ENCODE measurements at regions not wholly inside any gene's neighbourhood (a gene's known extent, or its start where the extent isn't known, plus 50 kb on each side); places are given as distances from the start of the nearest gene placed in this dataset.

DNA sequence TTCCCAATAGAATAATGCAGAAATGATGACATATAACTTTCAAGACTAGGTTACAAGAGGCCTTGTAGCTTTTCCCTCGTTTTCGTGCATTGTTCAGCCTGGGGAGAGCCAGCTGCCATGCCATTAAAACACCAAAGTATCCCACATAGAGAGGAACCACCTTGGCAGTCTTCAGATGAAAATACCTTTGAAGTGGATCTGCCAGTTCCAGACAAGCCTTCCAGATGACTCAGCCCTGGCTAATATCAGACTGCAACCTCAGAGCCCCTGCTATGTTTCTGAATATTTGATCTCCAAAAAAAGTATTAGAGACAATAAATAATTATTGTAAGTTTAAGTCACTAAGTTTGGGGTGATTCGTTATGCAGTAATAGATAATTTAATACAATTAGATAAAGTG, 294.3 kb upstream of the GBE1 start:
- Histone ChIP-seq H3K36me3 (ENCODE audit: control insufficient read depth, insufficient read depth, low read length) (no peaks in the 10 kb centered on the region), H3K79me2 (no peaks in the 10 kb centered on the region), H3K9ac (no peak overlapping the region), H3K9me3 (ENCODE audit: control insufficient read depth, low read length) (no peaks in the 10 kb centered on the region), H2AFZ (no peak overlapping the region), H3K4me2 (ENCODE audit: low read length) (no peak overlapping the region), H3K27me3 (ENCODE audit: control insufficient read depth, insufficient read depth, low read length) (no peaks in the 10 kb centered on the region), H3K4me3 (ENCODE audit: low read depth, low read length) (no peak overlapping the region), H3K4me1 (no peaks in the 10 kb centered on the region), H3K27ac (no peak overlapping the region)
- TF ChIP-seq, protein P1, sequence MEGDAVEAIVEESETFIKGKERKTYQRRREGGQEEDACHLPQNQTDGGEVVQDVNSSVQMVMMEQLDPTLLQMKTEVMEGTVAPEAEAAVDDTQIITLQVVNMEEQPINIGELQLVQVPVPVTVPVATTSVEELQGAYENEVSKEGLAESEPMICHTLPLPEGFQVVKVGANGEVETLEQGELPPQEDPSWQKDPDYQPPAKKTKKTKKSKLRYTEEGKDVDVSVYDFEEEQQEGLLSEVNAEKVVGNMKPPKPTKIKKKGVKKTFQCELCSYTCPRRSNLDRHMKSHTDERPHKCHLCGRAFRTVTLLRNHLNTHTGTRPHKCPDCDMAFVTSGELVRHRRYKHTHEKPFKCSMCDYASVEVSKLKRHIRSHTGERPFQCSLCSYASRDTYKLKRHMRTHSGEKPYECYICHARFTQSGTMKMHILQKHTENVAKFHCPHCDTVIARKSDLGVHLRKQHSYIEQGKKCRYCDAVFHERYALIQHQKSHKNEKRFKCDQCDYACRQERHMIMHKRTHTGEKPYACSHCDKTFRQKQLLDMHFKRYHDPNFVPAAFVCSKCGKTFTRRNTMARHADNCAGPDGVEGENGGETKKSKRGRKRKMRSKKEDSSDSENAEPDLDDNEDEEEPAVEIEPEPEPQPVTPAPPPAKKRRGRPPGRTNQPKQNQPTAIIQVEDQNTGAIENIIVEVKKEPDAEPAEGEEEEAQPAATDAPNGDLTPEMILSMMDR (IDR thresholded peaks at IDR 0.05): no peak

DNA sequence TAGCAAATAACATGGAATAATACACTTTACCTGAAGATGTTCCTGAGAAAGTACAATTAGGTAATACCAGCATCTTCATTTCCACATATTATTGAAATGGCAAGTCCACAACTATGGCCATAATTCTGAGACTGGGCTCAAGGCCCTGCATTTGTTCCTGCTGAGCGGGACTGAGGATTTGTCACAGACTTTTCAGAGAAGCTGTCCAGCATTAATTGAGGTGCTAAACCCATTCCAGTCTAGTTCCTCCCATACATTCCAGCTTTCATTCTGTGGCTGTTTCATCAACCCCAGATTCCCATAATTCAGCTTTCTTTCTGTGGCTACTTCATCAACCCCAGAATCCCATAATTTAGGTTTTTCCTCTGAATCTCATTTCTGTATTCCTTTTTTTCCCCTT, 293.4 kb upstream of the GBE1 start:
- Histone ChIP-seq H3K36me3 (ENCODE audit: control insufficient read depth, insufficient read depth, low read length) (no peaks in the 10 kb centered on the region), H3K4me2 (ENCODE audit: low read length) (no peak overlapping the region)

DNA sequence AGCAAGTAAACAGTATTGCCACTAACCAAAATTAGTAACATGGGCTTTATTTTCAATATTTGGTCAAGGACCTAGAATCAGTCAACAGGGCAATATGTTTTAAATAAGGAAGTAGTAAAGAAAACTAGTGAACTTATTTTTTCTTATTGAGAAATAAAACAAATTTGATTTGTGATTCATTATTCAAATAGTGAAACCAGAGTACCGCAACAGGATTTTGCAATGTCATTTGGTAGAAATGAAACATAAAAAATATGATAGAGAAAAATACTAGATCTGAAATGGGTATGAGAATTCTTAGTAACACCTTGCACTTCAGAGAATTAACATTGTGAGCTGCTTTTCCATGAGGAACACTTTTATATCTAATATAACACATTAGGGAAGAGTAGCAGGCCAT, 291.8 kb upstream of the GBE1 start:
- Histone ChIP-seq H3K9ac (no peak overlapping the region), H3K4me1 (no peaks in the 10 kb centered on the region), H2AFZ (no peak overlapping the region), H3K27me3 (ENCODE audit: control insufficient read depth, insufficient read depth, low read length) (no peaks in the 10 kb centered on the region), H3K9me3 (ENCODE audit: control insufficient read depth, low read length) (no peaks in the 10 kb centered on the region), H3K79me2 (no peaks in the 10 kb centered on the region), H3K27ac (no peak overlapping the region), H3K4me2 (ENCODE audit: low read length) (no peak overlapping the region), H3K4me3 (ENCODE audit: low read depth, low read length) (no peak overlapping the region), H3K36me3 (ENCODE audit: control insufficient read depth, insufficient read depth, low read length) (no peaks in the 10 kb centered on the region)
- TF ChIP-seq, protein P1 (IDR thresholded peaks at IDR 0.05): no peak

More for the DNA sequence above, 293.4 kb upstream of the GBE1 start:
- Histone ChIP-seq H3K27ac (no peak overlapping the region), H3K4me3 (ENCODE audit: low read depth, low read length) (no peak overlapping the region), H3K27me3 (ENCODE audit: control insufficient read depth, insufficient read depth, low read length) (no peaks in the 10 kb centered on the region), H2AFZ (no peak overlapping the region), H3K9ac (no peak overlapping the region), H3K79me2 (no peaks in the 10 kb centered on the region), H3K9me3 (ENCODE audit: control insufficient read depth, low read length) (no peaks in the 10 kb centered on the region), H3K4me1 (no peaks in the 10 kb centered on the region)
- TF ChIP-seq, protein P1 (IDR thresholded peaks at IDR 0.05): no peak

DNA sequence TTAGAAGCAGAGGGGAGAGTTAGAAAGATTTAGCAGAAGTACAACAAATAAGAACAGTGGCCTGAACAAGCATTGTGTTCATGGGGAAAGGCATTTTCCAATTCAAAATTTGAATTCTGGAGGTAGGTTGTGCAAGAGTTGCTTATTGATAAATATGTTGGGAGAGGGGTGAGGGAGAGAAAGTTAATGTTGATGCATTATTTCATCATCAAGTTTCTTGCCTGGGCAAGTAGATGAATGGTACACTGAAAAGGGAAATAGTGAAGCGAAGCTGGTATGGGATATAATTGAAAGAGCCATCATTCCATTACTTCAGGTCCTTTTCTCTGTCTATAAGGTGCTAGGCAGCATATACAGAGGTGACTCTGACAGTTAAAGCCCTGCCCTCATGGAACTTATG, 288.9 kb upstream of the GBE1 start:
- no peak overlapping the region for H3K27ac ChIP-seq
- no peaks in the 10 kb centered on the region for H3K4me1 ChIP-seq
- H3K9me3 ChIP-seq (ENCODE audit: control insufficient read depth, low read length): no peaks in the 10 kb centered on the region
- no peaks in the 10 kb centered on the region for H3K79me2 ChIP-seq
- TF ChIP-seq, protein P1 (IDR thresholded peaks at IDR 0.05): no peak
- H2AFZ ChIP-seq: no peak overlapping the region
- H3K4me2 ChIP-seq (ENCODE audit: low read length): no peak overlapping the region
- H3K4me3 ChIP-seq (ENCODE audit: low read depth, low read length): no peak overlapping the region
- no peaks in the 10 kb centered on the region for H3K36me3 ChIP-seq (ENCODE audit: control insufficient read depth, insufficient read depth, low read length)
- H3K9ac ChIP-seq: no peak overlapping the region
- no peaks in the 10 kb centered on the region for H3K27me3 ChIP-seq (ENCODE audit: control insufficient read depth, insufficient read depth, low read length)

DNA sequence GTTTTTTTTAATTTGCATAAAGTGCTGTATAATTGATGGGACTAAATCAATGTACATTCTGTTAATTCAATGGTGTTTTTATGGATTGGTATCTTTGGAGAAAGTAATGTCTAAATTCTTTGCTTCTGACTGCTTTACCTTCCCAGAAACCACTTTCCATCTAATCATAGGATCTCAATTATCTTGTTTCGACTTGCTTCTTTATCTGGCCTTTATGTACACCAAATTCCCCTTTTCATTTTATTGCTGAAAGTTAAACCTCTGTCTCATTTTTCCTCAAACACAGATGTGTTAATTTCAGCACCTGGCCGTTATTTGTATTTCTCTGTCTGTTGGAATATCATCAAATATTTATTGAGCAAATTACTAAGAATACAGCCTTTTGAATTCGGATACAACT, 287.3 kb upstream of the GBE1 start:
- Histone ChIP-seq H3K4me3 (ENCODE audit: low read depth, low read length) (no peak overlapping the region), H3K4me1 (no peaks in the 10 kb centered on the region), H2AFZ (no peak overlapping the region), H3K4me2 (ENCODE audit: low read length) (no peak overlapping the region), H3K79me2 (no peaks in the 10 kb centered on the region), H3K36me3 (ENCODE audit: control insufficient read depth, insufficient read depth, low read length) (no peaks in the 10 kb centered on the region), H3K9me3 (ENCODE audit: control insufficient read depth, low read length) (no peaks in the 10 kb centered on the region), H3K9ac (no peak overlapping the region), H3K27me3 (ENCODE audit: control insufficient read depth, insufficient read depth, low read length) (no peaks in the 10 kb centered on the region), H3K27ac (no peak overlapping the region)
- TF ChIP-seq, protein P1 (IDR thresholded peaks at IDR 0.05): no peak
